ENCODE measurements at regions not wholly inside any gene's neighbourhood (a gene's known extent, or its start where the extent isn't known, plus 50 kb on each side); places are given as distances from the start of the nearest gene placed in this dataset.

GRCh38 chr12:111291357-111291756 is 77.5 kb downstream of the PHETA1 start:
- peaks cover 3% of the 10 kb centered on the region for H3K36me3 ChIP-seq (ENCODE audit: control insufficient read depth, insufficient read depth, low read length)
- no peak overlapping the region for H3K4me3 ChIP-seq (ENCODE audit: low read depth, low read length)
- TF ChIP-seq CTCF (IDR thresholded peaks at IDR 0.05; ENCODE audit: insufficient read depth, low read length, severe bottlenecking), result no peak
- H3K27me3 ChIP-seq (ENCODE audit: control insufficient read depth, insufficient read depth, low read length), result no peaks in the 10 kb centered on the region
- FAIRE-seq (no peak), DNase-seq (ENCODE audit: low read depth) (no peak)

DNA sequence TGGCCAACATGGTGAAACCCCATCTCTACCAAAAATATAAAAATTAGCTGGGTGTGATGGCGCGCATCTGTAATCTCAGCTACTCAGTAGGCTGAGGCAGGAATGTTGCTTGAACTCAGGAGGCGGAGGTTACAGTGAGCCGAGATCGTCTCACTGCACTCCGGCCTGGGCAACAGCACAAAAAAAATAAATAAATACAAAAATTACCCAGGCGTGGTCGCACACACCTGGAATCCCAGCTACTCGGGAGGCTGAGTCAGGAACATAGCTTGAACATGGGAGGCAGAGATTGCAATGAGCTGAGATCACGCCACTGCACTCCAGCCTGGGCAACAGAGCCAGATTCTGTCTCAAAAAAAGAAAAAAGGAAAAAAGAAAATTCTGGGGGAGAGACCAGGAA is 80.1 kb downstream of the PHETA1 start:
- no peak overlapping the region for H3K4me3 ChIP-seq (ENCODE audit: low read depth, low read length)
- DNase-seq (ENCODE audit: low read depth) (no peak), FAIRE-seq (no peak)
- TF ChIP-seq CTCF (IDR thresholded peaks at IDR 0.05; ENCODE audit: insufficient read depth, low read length, severe bottlenecking), result no peak
- H3K27me3 ChIP-seq (ENCODE audit: control insufficient read depth, insufficient read depth, low read length), result no peaks in the 10 kb centered on the region
- H3K36me3 ChIP-seq (ENCODE audit: control insufficient read depth, insufficient read depth, low read length), result no peaks in the 10 kb centered on the region

- no peak for TF ChIP-seq CTCF (IDR thresholded peaks at IDR 0.05; ENCODE audit: insufficient read depth, low read length, severe bottlenecking)
- DNase-seq (ENCODE audit: low read depth) (no peak), FAIRE-seq (no peak)
- Histone ChIP-seq H3K4me3 (ENCODE audit: low read depth, low read length) (no peak overlapping the region), H3K36me3 (ENCODE audit: control insufficient read depth, insufficient read depth, low read length) (no peaks in the 10 kb centered on the region), H3K27me3 (ENCODE audit: control insufficient read depth, insufficient read depth, low read length) (no peaks in the 10 kb centered on the region)
These were observed 81.6 kb downstream of the PHETA1 start for GRCh38 chr12:111287125-111287900.

- TF ChIP-seq CTCF (IDR thresholded peaks at IDR 0.05; ENCODE audit: insufficient read depth, low read length, severe bottlenecking), result no peak
- Histone ChIP-seq H3K27me3 (ENCODE audit: control insufficient read depth, insufficient read depth, low read length) (no peaks in the 10 kb centered on the region), H3K36me3 (ENCODE audit: control insufficient read depth, insufficient read depth, low read length) (no peaks in the 10 kb centered on the region), H3K4me3 (ENCODE audit: low read depth, low read length) (no peak overlapping the region)
- DNase-seq (ENCODE audit: low read depth), result no peak
- FAIRE-seq, result no peak
These were observed 83.7 kb downstream of the PHETA1 start for GRCh38 chr12:111285200-111285599.

DNA sequence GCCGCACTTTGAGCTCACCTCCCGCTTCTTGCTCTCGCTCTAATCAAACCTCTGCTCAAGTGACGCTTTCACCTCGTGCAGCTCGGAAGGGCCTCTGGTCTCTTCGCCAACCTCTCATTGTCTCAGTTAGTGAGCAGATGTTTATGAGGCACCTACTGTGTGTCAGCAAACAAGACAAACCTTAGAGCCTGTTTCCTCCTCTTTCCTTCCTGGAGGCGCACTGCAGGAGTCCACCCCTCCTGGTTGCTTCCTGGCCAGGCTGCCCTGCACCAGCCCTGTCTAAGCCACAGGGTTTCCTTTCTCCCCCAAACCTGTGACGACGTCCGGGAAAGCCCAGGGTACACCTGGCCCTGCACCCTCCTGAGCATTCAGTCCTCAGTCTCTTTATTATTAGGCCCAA is 84.2 kb downstream of the PHETA1 start:
- no peak for TF ChIP-seq CTCF (IDR thresholded peaks at IDR 0.05; ENCODE audit: insufficient read depth, low read length, severe bottlenecking)
- no peaks in the 10 kb centered on the region for H3K27me3 ChIP-seq (ENCODE audit: control insufficient read depth, insufficient read depth, low read length)
- FAIRE-seq, result no peak

GRCh38 chr12:111283966-111284365 is 84.9 kb downstream of the PHETA1 start:
- FAIRE-seq, result no peak
- DNase-seq (ENCODE audit: low read depth), result no peak
- no peak for TF ChIP-seq CTCF (IDR thresholded peaks at IDR 0.05; ENCODE audit: insufficient read depth, low read length, severe bottlenecking)
- no peak overlapping the region for H3K4me3 ChIP-seq (ENCODE audit: low read depth, low read length)
- no peaks in the 10 kb centered on the region for H3K36me3 ChIP-seq (ENCODE audit: control insufficient read depth, insufficient read depth, low read length)
- H3K27me3 ChIP-seq (ENCODE audit: control insufficient read depth, insufficient read depth, low read length), result no peaks in the 10 kb centered on the region

More for the DNA sequence above, 84.2 kb downstream of the PHETA1 start:
- H3K4me3 ChIP-seq (ENCODE audit: low read depth, low read length), result no peak overlapping the region
- no peaks in the 10 kb centered on the region for H3K36me3 ChIP-seq (ENCODE audit: control insufficient read depth, insufficient read depth, low read length)
- DNase-seq (ENCODE audit: low read depth), result no peak

All from bronchial epithelial cell (primary cell).